ENCODE measurements at regions not wholly inside any gene's neighbourhood (a gene's known extent, or its start where the extent isn't known, plus 50 kb on each side); places are given as distances from the start of the nearest gene placed in this dataset.
"Not testable (repeated sequence)": the region's sequence is repeated elsewhere in the genome, so short reads cannot be mapped to it uniquely, and the experiment has no call there.

DNA sequence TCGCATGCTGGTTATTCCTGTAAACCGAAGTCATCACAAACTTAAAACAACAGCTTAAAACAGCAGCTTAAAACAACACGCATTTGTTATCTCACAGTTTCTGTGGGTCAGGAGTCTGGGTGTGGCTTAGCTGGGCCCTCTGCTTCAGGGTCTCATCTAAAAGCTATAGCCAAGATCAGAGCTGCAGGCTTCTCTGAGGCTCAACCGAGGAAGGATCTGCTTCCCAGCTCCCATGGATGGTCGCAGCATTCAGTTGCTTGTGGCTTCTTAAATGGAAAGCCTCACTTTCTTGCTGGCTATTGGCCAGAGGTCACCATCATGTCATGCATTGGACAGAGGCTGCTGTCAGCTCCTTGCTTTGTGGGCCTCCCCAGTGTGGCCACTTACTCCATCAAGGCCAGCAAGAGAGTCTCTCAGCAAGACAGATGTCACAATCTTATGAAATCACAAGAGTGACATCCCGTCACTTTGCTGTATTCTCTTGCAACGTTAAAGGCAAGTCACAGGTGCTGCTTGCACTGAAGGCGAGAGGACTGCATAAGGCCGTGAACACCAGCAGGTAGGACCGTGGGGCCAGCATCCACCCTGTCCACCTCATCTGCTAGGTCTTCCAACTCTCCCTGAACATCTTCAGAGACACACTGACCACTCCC is 117.9 kb upstream of the TNRC6C start:
- no peak for DNase-seq (ENCODE audit: low read depth)
- no peak overlapping the region for H3K4me3 ChIP-seq (ENCODE audit: low read depth, low read length)

DNA sequence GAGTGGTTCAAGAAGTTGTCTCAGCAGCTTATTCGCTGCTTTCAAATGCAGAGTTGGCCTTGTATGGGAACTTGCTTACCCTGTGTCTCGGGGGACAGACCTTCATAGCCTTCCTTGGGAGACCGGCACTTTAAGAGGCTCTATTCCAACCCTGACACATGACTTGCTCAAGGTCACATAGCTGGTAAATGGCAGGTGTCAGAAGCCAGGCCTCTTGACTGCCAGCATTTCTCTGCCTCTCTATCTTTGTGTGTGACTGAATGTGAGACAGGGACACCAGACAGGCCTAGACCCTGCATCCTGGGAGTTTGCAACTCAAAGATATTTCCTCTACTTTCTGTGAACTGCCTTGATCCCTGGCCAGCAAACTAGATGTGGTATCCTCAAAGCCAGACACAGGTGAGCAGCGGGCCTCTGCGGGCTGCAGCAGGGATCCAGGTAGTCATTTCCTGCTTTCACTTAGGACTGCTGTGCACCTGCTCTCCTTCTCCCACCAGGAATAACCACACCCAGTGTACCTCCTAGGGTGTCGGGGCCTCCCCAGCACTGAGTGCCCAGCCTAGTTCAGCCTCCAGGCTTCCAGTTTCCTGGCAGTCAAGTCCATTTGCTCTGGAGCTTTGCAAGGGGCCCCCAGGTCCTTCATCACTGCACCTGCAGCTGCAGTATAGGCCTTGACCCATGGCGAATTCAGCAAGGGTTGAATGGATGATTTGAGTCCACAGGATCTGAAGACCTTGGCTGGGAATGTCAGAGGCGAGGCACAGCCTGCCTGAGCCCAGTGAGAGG is 116.6 kb upstream of the TNRC6C start:
- no peak for DNase-seq (ENCODE audit: low read depth)
- H3K4me3 ChIP-seq (ENCODE audit: low read depth, low read length) = no peak overlapping the region

DNA sequence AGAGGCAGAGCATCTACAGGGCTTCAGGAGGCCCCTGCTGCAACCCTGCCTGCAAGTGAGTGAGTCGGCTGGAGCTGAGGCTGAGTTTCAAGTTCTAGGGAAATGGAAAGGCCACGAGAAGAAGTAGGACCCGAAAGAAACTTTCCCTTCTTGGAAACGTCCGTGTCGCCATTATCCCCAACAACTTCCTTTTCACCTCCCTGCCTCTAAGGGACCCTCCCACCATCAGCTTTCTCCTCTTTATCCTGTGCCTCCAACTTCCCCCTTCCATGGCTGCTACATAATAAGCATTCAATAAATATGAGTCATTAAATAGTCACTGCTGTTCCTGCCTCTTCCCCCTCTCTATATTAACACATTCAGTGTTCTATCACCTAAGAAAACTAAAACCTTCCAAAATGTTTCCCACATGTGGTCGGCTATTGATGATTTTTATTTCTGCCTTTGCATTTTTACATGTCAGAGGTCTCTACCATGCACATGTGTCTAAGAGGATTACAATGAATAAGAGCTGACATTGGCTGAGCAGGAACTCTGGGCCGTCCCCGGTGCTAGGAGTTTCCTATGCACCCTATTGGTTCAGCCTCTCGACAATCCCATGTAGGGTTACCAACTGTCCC is 115.9 kb upstream of the TNRC6C start:
- H3K4me3 ChIP-seq (ENCODE audit: low read depth, low read length) = no peak overlapping the region
- no peak for DNase-seq (ENCODE audit: low read depth)

- not testable (repeated sequence) for DNase-seq (ENCODE audit: low read depth); H3K4me3 ChIP-seq (ENCODE audit: low read depth, low read length)
Observed at GRCh38 chr17:77843255-77843895, 115.1 kb upstream of the TNRC6C start.

DNA sequence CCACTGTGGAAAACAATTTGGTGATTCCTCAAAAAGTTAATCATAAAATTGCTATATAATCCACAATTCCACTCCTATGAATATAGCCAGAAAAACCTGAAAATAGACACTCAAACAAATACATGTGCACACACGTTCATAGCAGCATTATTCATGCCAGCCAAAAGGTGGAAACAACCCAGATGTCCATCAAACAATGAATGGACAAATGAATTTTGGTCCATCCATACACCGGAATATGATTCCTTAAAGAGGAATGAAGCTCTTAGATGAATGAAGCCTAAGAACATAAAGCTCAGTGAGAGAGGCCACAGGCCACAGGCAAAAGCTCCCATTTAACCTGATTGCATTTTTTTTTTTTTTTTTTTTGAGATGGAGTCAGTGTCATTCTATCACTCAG is 114.6 kb upstream of the TNRC6C start:
- no peak for DNase-seq (ENCODE audit: low read depth)
- no peak overlapping the region for H3K4me3 ChIP-seq (ENCODE audit: low read depth, low read length)

GRCh38 chr17:77844681-77845080 is 113.8 kb upstream of the TNRC6C start:
- no peak for DNase-seq (ENCODE audit: low read depth)
- H3K4me3 ChIP-seq (ENCODE audit: low read depth, low read length) = no peak overlapping the region

GRCh38 chr17:77845541-77846225 is 112.8 kb upstream of the TNRC6C start:
- no peak overlapping the region for H3K4me3 ChIP-seq (ENCODE audit: low read depth, low read length)
- no peak for DNase-seq (ENCODE audit: low read depth)

GRCh38 chr17:77846531-77847085 is 111.9 kb upstream of the TNRC6C start:
- DNase-seq (ENCODE audit: low read depth) = no peak

DNA sequence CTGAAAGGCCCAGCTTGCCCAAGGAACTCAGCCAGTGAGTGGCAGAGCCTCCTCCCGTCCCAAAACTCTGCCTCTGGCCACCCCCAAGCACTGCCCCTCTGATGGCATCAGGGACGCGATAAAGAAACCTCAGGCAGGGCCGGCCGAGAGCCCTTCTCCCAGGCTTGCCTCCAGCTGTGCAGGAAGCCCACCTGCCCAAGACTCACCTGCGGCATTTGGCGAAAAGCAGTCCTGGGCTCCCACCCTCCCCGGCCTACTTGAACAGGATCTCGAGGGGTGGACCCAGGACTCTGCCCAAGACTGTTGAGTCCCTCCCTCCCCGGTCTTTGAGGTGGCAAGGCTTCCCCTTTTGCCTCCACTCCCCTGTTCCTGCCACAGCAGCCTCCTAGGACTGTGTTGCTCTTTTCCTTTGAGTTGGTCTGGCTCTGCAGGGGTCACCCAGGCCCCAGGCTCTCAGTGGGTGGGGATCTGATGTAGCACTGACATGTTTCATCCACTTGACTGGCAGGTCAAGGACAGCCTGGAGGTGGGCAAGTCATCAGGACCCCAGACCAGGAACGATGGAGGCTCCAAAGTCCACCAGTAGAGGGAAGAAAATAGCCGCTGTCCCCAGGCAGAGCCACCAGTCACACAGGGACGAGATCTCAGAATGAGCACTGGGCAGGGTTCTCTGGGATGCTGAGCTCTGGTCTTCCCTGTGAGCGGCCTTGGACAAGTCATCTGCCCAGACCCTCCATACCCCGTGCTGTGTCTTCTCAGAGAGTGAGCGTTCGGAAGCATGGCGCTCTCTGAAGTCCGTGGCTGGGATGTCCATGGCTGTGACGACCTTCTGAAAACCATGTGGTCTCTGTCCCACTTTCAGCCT is 111.0 kb upstream of the TNRC6C start:
- H3K4me3 ChIP-seq (ENCODE audit: low read depth, low read length) = no peak overlapping the region
- no peak for DNase-seq (ENCODE audit: low read depth)

More at GRCh38 chr17:77846531-77847085, 111.9 kb upstream of the TNRC6C start:
- no peak overlapping the region for H3K4me3 ChIP-seq (ENCODE audit: low read depth, low read length)

- no peak for DNase-seq (ENCODE audit: low read depth)
- H3K4me3 ChIP-seq (ENCODE audit: low read depth, low read length) = no peak overlapping the region
Observed at GRCh38 chr17:77848257-77848656, 110.2 kb upstream of the TNRC6C start.

- DNase-seq (ENCODE audit: low read depth) = no peak
- H3K4me3 ChIP-seq (ENCODE audit: low read depth, low read length) = no peak overlapping the region
Observed at GRCh38 chr17:77849239-77849638, 109.3 kb upstream of the TNRC6C start.

DNA sequence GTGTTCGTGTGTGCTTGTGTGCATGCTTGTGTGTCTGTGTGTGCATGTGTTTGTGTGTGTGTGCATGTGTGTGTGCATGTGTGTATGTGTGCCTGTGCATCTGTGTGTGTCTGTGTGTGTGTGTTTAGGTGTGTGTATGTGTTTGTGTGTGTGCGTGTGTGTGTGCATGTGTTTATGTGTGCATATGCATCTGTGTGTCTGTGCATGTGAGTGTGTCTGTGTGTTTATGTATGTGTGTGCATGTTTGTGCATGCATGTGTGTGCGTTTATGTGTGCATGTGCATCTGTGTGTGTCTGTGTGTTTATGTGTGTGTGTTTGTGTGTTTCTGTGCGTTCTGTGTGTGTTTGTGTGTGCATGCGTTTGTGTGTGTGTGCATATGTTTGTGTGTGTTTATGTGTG is 106.6 kb upstream of the TNRC6C start:
- no peak overlapping the region for H3K4me3 ChIP-seq (ENCODE audit: low read depth, low read length)
- DNase-seq (ENCODE audit: low read depth) = no peak

DNA sequence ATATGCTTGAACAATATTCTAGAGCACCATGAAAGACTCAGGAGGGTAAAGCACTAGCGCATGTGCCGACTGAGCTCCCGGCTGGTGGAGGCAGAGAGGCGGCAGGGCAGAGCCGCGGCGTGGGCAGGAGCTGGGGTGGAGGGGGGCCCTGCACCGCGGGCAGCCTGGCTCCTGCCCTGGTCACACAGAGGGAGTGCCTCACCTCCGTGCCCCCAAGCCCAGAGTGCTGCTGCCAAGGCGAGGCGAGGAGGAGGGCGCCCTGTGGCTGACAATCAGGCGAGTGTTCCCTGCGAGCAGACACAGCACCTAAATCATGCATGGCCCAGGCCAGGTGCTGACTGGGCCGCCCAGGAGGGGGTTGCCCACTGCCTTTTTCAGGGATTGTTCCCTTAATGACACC is 105.8 kb upstream of the TNRC6C start:
- DNase-seq (ENCODE audit: low read depth) = no peak
- H3K4me3 ChIP-seq (ENCODE audit: low read depth, low read length) = no peak overlapping the region

- DNase-seq (ENCODE audit: low read depth) = no peak
- no peak overlapping the region for H3K4me3 ChIP-seq (ENCODE audit: low read depth, low read length)
Observed at GRCh38 chr17:77853191-77853977, 105.1 kb upstream of the TNRC6C start.

DNA sequence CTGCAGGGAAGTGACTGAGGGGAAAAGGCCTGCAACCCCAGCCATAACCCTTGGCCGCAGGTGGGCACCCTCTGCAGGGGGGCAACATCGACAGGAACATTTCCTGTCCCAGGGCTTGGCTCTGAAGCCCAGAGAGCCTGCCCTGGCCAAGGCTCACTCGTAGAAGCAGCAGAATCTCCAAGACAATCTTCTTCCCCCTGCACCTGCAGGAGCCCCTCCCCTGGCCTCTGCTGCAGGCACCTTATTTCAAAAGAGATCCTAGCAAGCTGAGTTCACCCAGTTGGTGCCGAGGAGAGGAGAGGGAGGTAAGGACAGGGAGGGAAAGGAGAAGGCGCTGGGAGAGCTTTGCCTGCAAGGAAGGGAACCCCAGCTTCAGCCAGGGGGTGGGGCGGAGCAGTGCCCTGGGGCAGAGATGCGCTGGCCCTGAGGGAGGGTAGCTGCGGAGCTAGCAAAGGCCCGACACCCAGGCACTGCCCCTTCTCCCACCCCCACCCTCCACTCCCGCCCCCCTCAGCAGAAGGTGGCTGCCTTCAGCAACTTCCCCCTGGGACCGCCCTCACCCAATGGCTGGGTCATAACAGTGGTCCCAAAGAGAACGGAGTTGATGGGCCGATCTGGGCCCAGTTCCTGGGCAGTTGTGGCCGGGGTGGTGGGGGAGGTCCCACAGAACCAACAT is 104.3 kb upstream of the TNRC6C start:
- DNase-seq (ENCODE audit: low read depth) = no peak
- H3K4me3 ChIP-seq (ENCODE audit: low read depth, low read length) = no peak overlapping the region

- DNase-seq (ENCODE audit: low read depth) = no peak
- no peak overlapping the region for H3K4me3 ChIP-seq (ENCODE audit: low read depth, low read length)
Observed at GRCh38 chr17:77854759-77855745, 103.5 kb upstream of the TNRC6C start.

Measured in skeletal muscle cell (primary cell).